GM18499 (cell line): ENCODE measurements at regions not wholly inside any gene's neighbourhood (a gene's known extent, or its start where the extent isn't known, plus 50 kb on each side); places are given as distances from the start of the nearest gene placed in this dataset.
"Not testable (repeated sequence)": the region's sequence is repeated elsewhere in the genome, so short reads cannot be mapped to it uniquely, and the experiment has no call there.

ENCODE experiments used
- ATAC-seq: cut with Tn5 transposase; IDR thresholded peaks from one replicate; pipeline ENCODE4 v1.9.1; 2021; ENCODE audit warnings: moderate number of reproducible peaks; ENCODE audit not compliant: insufficient read depth, unreplicated experiment

GRCh38 chr3:25166016-25166415 lies 262.0 kb upstream of the RARB start:
- no peak for ATAC-seq

- no peak for ATAC-seq
These were observed 258.9 kb upstream of the RARB start for GRCh38 chr3:25169151-25169550.

GRCh38 chr3:25170021-25170420 lies 258.0 kb upstream of the RARB start:
- no peak for ATAC-seq

- ATAC-seq: no peak
These were observed 256.8 kb upstream of the RARB start for GRCh38 chr3:25171118-25171807.

GRCh38 chr3:25171897-25172296 lies 256.2 kb upstream of the RARB start:
- no peak for ATAC-seq

- ATAC-seq: no peak
These were observed 254.5 kb upstream of the RARB start for GRCh38 chr3:25173606-25174005.

GRCh38 chr3:25174251-25174650 lies 253.8 kb upstream of the RARB start:
- no peak for ATAC-seq

GRCh38 chr3:25177041-25177440 lies 251.0 kb upstream of the RARB start:
- ATAC-seq: no peak

GRCh38 chr3:25178672-25179071 lies 249.4 kb upstream of the RARB start:
- ATAC-seq: no peak

GRCh38 chr3:25181096-25181495 lies 247.0 kb upstream of the RARB start:
- no peak for ATAC-seq

GRCh38 chr3:25182794-25183193 lies 245.3 kb upstream of the RARB start:
- no peak for ATAC-seq

- ATAC-seq: no peak
These were observed 243.3 kb upstream of the RARB start for GRCh38 chr3:25184641-25185250.

- no peak for ATAC-seq
These were observed 236.4 kb upstream of the RARB start for GRCh38 chr3:25191673-25192072.

- ATAC-seq: not testable (repeated sequence)
These were observed 228.5 kb upstream of the RARB start for GRCh38 chr3:25199567-25199966.

- ATAC-seq: no peak
These were observed 215.3 kb upstream of the RARB start for GRCh38 chr3:25212736-25213135.

GRCh38 chr3:25214034-25214433 lies 214.0 kb upstream of the RARB start:
- ATAC-seq: no peak

- ATAC-seq: no peak
These were observed 209.7 kb upstream of the RARB start for GRCh38 chr3:25218362-25218761.

GRCh38 chr3:25226747-25227146 lies 201.3 kb upstream of the RARB start:
- no peak for ATAC-seq

- ATAC-seq: no peak
These were observed 198.5 kb upstream of the RARB start for GRCh38 chr3:25229586-25229985.

GRCh38 chr3:25235031-25235430 lies 193.0 kb upstream of the RARB start:
- ATAC-seq: no peak

GRCh38 chr3:25235466-25235865 lies 192.6 kb upstream of the RARB start:
- ATAC-seq: no peak

GRCh38 chr3:25237602-25238001 lies 190.5 kb upstream of the RARB start:
- ATAC-seq: no peak
